ENCODE measurements at regions not wholly inside any gene's neighbourhood (a gene's known extent, or its start where the extent isn't known, plus 50 kb on each side); places are given as distances from the start of the nearest gene placed in this dataset.
"Not testable (repeated sequence)": the region's sequence is repeated elsewhere in the genome, so short reads cannot be mapped to it uniquely, and the experiment has no call there.

DNA sequence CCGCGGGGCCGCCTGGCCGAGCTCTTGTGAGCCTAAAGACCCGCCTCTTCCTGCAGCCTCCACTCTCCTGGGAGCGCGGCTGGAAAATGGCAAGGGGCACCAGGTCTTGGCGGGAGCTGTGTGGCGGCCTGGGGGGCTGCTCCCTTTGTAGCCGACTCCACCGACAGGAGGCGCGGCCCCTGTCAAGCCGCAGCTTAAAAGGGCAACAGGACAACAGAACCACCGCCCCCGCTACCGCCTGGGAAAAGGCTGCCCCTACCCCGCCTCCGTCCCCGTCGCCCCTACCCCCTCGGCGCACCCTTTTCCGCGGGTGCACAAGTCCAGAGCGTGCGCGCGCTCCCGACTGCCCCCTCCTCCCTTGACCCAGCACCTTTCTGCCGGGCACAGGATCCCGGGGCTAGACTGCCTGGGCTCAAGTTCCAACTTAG, 60.3 kb downstream of the GOLGA8K start:
- H3K4me3 Mint-ChIP-seq; H3K36me3 Mint-ChIP-seq (ENCODE audit: insufficient read depth); H3K9me3 Mint-ChIP-seq; H3K27me3 Mint-ChIP-seq; H3K27ac Mint-ChIP-seq (ENCODE audit: low read depth); H3K4me1 Mint-ChIP-seq; DNase-seq (ENCODE audit: low spot score in 2 of 2); ATAC-seq (replicated peaks; ENCODE audit: extremely low read depth, poor library complexity, severe bottlenecking): not testable (repeated sequence)

DNA sequence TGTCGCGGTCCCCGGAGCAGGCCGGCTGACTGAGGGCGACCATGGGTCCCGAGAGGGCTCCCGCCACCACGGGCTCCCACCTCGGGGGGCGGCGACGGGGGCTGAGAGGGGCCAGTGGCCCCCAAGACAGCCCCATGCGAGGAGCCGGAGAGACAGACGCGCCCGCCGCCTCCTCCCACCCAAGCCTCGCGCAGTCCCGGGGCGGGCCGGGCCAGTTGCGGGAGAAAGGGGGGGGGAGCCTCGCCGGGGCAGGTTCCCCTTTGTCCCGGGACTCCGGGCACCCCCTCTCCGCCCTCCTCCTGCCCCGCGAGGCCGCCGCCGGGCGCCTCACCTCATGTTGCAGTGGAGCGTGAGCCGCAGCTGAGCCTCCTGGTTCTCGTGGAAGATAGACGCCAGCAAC, 60.8 kb downstream of the GOLGA8K start:
- not testable (repeated sequence) for H3K4me1 Mint-ChIP-seq; H3K9me3 Mint-ChIP-seq; H3K36me3 Mint-ChIP-seq (ENCODE audit: insufficient read depth); H3K27me3 Mint-ChIP-seq; H3K4me3 Mint-ChIP-seq; ATAC-seq (replicated peaks; ENCODE audit: extremely low read depth, poor library complexity, severe bottlenecking); DNase-seq (ENCODE audit: low spot score in 2 of 2); H3K27ac Mint-ChIP-seq (ENCODE audit: low read depth)

DNA sequence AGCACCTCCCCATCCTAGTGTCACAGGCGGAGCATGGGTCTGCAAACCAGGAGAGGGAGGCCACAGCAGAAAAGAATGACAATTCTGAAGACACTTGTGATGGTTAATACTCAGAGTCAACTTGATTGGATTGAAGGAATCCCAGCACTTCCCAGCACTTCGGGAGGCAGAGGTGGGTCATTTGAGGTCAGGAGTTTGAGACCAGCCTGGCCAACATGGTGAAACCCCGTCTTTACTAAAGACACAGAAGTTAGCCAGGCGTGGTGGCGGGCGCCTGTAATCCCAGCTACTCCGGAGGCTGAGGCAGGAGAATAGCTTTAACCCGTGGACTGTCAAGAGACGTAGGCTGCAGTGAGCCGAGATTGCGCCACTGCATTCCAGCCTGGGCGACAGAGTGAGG, 61.6 kb downstream of the GOLGA8K start:
- not testable (repeated sequence) for DNase-seq (ENCODE audit: low spot score in 2 of 2); H3K27ac Mint-ChIP-seq (ENCODE audit: low read depth); H3K27me3 Mint-ChIP-seq; H3K4me1 Mint-ChIP-seq; H3K9me3 Mint-ChIP-seq; H3K36me3 Mint-ChIP-seq (ENCODE audit: insufficient read depth); H3K4me3 Mint-ChIP-seq; ATAC-seq (replicated peaks; ENCODE audit: extremely low read depth, poor library complexity, severe bottlenecking)

DNA sequence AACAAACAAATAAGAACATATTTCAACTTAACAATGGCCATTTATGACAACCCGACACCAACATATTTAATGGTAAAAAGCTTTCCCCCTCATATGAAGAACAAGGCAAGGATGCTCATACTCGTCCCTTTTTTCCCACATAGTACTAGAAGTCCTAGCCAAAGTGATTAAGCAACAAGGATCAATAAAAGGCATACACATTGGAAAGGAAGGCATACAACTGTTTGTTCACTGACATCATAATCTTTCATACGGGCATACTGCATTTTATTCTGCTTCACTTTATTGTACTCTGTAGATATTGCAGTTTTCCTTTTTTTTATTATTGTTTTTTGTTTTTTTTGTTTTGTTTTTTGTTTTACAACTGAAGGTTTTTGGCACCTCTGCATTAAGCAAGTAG, 66.3 kb downstream of the GOLGA8K start:
- not testable (repeated sequence) for DNase-seq (ENCODE audit: low spot score in 2 of 2); H3K4me3 Mint-ChIP-seq; ATAC-seq (replicated peaks; ENCODE audit: extremely low read depth, poor library complexity, severe bottlenecking); H3K9me3 Mint-ChIP-seq; H3K27ac Mint-ChIP-seq (ENCODE audit: low read depth); H3K27me3 Mint-ChIP-seq; H3K36me3 Mint-ChIP-seq (ENCODE audit: insufficient read depth); H3K4me1 Mint-ChIP-seq

DNA sequence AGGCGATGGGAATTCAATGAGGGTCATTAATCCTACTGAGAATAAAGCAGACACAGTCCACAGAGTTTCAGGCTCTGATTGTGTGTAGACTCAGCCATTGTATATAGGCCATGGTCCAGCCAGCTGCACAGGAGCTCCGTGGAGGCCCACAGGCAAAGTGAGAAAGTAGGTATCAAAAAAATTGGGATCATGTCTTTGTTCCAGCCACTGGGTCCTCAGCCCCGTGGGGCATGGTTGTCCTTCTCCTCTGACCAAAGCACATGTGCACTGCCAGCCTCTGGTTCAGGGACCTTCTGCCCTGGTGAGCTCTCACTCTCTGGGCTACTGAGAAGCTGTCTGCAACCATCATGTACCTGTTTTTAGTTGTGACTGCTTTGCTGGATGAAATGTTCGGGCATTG, 79.7 kb downstream of the GOLGA8K start:
- H3K27ac Mint-ChIP-seq (ENCODE audit: low read depth); H3K4me3 Mint-ChIP-seq; H3K4me1 Mint-ChIP-seq; ATAC-seq (replicated peaks; ENCODE audit: extremely low read depth, poor library complexity, severe bottlenecking); H3K9me3 Mint-ChIP-seq; H3K36me3 Mint-ChIP-seq (ENCODE audit: insufficient read depth); H3K27me3 Mint-ChIP-seq; DNase-seq (ENCODE audit: low spot score in 2 of 2): not testable (repeated sequence)

DNA sequence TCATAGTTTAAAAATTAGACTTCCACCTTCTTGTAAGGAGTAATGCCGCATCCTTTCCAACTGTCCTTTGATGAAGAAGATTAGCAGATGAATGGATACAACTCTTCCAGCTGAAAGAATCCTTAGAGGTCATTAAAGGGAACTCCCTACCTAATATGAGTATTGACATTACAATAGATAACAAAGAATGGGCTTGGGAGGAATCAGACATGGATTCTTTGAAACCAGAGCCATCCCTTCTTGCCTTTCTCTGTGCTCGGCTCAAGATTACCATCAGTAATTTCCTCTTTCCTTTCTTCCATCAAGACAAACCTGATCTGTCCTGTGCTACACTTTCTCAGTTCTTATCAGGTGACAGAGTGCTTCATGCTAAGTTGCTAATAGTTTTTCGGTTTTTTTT, 83.8 kb downstream of the GOLGA8K start:
- not testable (repeated sequence) for DNase-seq (ENCODE audit: low spot score in 2 of 2); H3K27ac Mint-ChIP-seq (ENCODE audit: low read depth); H3K4me3 Mint-ChIP-seq; H3K9me3 Mint-ChIP-seq; H3K27me3 Mint-ChIP-seq; ATAC-seq (replicated peaks; ENCODE audit: extremely low read depth, poor library complexity, severe bottlenecking); H3K36me3 Mint-ChIP-seq (ENCODE audit: insufficient read depth); H3K4me1 Mint-ChIP-seq

DNA sequence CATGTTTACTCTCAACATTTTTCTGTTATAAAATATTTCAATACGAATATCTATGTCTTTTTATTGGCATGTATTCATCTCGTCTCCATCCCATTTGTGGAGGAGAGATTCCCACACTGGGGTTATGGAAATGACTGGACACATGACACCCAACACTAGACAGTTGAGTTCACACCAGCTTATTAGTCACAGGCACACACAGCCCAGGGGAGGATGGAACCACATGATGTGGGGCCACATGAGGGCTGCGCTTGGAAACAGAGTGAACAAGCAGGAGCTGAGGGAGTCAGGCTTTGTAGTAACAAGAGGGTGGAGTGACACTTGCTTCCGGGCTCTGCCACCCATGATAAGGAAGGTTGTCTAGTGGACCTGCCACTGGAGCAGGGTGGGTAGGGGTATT, 86.6 kb downstream of the GOLGA8K start:
- not testable (repeated sequence) for ATAC-seq (replicated peaks; ENCODE audit: extremely low read depth, poor library complexity, severe bottlenecking); H3K27me3 Mint-ChIP-seq; H3K4me3 Mint-ChIP-seq; H3K4me1 Mint-ChIP-seq; H3K9me3 Mint-ChIP-seq; H3K36me3 Mint-ChIP-seq (ENCODE audit: insufficient read depth); H3K27ac Mint-ChIP-seq (ENCODE audit: low read depth); DNase-seq (ENCODE audit: low spot score in 2 of 2)

DNA sequence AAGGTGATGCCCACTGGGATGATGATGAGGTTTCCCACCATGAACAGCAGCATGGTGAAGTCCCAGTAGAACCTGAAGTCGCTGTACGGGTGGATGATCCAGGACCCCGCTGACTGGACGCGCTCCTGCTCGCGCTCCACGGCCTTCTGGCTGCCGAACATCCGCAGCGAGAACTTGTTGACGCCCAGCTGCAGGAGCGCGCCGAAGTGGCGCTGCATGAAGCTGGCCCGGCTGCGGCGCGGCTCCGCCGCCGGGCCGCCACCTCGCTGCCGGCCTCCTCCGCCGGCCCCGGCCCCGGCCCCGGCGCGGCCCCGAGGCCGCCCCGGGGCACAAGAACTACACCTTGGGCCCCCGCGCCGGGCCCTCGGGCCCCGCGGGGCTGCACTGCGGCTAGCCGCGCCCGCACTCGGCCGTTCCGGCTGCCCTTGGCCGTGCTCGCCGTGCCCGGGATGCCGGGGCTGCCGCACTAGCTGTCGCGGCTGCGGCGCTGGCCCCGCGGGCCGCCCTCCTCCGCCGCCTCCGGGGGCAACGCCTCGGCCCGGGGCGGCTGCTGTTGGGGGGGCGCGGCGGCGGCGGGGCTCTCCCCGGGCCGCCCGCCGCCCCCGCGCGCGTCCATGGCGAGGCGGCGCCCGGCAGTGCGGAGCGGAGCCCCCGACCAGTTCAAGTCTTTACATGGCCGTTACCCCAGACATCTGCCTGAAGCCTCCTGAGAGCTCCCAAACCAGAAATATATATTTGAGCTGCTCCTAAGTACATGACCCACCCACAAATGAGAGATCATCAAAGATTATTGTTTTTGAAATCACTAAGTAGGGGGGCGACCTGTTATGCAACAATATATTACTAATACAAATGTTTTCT, 87.8 kb downstream of the GOLGA8K start:
- not testable (repeated sequence) for H3K27me3 Mint-ChIP-seq; ATAC-seq (replicated peaks; ENCODE audit: extremely low read depth, poor library complexity, severe bottlenecking)

DNA sequence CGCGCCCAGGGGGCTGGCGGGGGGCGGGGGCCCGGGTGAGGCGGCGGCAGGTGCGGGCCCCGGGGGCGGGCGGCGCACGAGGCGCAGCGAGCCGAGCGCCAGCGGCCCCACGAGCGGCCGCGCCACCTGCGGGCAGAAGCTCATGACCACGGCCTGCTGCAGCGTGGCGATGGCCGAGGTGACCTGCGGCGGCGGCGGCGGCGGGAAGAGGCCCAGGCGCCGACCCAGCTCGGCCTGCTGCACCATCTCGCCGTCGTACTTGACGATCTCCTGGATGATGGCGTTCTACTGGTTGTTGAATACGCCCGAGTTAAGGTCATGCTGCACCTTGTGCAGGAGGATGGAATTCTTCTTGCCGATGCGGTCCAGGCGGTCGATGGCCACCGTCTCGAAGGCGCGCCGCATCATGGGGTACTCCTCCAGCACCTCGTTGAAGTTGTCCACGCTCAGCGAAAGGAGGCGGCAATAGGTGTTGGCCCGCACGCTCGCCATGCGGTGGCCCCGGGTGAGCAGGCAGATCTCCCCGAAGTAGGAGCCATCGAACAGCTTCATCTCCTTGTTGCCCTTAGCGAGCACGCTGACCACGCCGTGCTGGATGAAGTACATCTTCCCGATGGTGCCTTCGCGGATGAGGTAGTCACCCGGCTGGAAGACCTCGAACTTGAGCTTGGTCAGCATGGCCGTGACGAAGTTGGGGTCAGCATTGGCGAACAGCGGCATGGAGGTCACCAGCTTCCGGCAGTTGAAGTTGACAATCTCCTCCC, 89.5 kb downstream of the GOLGA8K start:
- not testable (repeated sequence) for DNase-seq (ENCODE audit: low spot score in 2 of 2); H3K4me3 Mint-ChIP-seq; ATAC-seq (replicated peaks; ENCODE audit: extremely low read depth, poor library complexity, severe bottlenecking); H3K4me1 Mint-ChIP-seq; H3K27ac Mint-ChIP-seq (ENCODE audit: low read depth); H3K27me3 Mint-ChIP-seq; H3K9me3 Mint-ChIP-seq; H3K36me3 Mint-ChIP-seq (ENCODE audit: insufficient read depth)

More for the DNA sequence above, 87.8 kb downstream of the GOLGA8K start:
- not testable (repeated sequence) for DNase-seq (ENCODE audit: low spot score in 2 of 2); H3K9me3 Mint-ChIP-seq; H3K4me1 Mint-ChIP-seq; H3K27ac Mint-ChIP-seq (ENCODE audit: low read depth); H3K36me3 Mint-ChIP-seq (ENCODE audit: insufficient read depth); H3K4me3 Mint-ChIP-seq

DNA sequence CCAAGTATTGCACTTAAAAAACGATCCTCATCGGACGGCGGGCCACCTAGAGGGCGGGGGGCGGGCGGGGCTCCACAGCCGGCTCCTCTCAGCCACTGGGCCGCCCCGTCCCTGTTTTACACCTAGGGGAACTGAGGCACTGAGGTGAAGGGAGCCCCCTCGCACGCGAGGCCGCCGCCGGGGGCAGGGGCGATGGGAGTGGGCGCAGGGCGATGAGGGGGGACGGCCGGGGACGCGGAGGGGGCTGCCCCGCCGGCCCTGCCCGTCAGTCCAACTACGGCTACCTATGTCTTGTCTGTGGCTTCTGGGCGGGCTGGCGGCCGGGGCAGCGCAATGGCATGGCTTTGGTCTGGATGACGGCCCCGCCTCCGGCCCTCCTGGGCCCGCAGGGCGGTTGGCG, 90.4 kb downstream of the GOLGA8K start:
- not testable (repeated sequence) for H3K9me3 Mint-ChIP-seq; ATAC-seq (replicated peaks; ENCODE audit: extremely low read depth, poor library complexity, severe bottlenecking); H3K27me3 Mint-ChIP-seq; H3K4me1 Mint-ChIP-seq; H3K27ac Mint-ChIP-seq (ENCODE audit: low read depth); H3K36me3 Mint-ChIP-seq (ENCODE audit: insufficient read depth); DNase-seq (ENCODE audit: low spot score in 2 of 2); H3K4me3 Mint-ChIP-seq

DNA sequence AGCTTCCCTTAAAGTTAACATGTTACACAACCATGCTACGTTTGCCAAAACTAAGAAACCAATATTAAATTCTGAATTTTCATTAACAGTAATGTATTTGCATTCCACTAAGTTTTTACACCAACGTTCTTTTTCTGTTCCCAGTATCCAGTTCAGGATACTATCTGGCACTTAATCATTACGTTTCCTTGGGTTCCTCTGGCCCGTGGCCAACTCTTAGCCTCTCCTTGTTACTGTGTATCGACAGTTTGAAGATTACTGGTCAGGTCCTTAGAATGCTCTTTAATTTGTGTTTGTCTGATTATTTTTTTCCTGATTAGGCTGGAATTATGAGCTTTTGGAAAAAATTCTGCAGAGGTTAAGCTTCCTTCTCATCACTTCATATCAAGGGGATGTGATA, 95.5 kb downstream of the GOLGA8K start:
- not testable (repeated sequence) for ATAC-seq (replicated peaks; ENCODE audit: extremely low read depth, poor library complexity, severe bottlenecking); H3K36me3 Mint-ChIP-seq (ENCODE audit: insufficient read depth); H3K4me1 Mint-ChIP-seq; H3K9me3 Mint-ChIP-seq; H3K4me3 Mint-ChIP-seq; DNase-seq (ENCODE audit: low spot score in 2 of 2); H3K27me3 Mint-ChIP-seq; H3K27ac Mint-ChIP-seq (ENCODE audit: low read depth)

DNA sequence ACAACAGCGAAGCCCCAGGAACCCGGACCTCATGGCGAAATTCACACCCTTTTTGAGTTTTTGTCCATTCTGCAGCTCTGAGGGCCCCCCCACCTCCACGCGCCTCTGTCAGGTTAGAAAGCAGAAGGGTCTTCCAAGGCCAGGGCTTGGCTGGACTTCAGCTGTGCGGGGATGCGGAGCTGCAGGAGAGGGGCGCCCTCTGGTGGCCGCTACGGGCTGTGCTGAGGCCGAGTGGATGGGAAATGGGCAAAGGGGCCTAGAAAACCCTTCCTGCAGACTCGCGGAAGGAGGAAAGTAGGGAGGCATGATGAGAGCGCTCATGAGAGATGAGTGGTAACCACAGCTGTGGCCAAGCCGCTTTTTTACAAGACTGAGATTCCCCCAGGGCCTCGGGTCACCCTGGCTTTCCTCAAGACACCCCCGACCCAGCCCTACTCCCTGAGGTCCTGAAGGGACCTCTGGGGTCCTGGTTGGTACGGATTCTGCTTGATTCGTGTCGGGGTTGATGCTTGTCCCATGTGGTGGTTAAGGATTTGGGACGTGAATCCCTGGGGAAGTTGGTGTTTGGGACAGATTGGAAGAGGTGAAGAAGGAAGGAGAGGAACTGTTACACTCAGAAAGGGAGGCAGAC, 126.8 kb downstream of the GOLGA8K start:
- not testable (repeated sequence) for H3K27me3 Mint-ChIP-seq; H3K27ac Mint-ChIP-seq (ENCODE audit: low read depth); H3K4me1 Mint-ChIP-seq; H3K36me3 Mint-ChIP-seq (ENCODE audit: insufficient read depth); H3K4me3 Mint-ChIP-seq; H3K9me3 Mint-ChIP-seq; DNase-seq (ENCODE audit: low spot score in 2 of 2)
- ATAC-seq (replicated peaks; ENCODE audit: extremely low read depth, poor library complexity, severe bottlenecking): peak; percentile 65

DNA sequence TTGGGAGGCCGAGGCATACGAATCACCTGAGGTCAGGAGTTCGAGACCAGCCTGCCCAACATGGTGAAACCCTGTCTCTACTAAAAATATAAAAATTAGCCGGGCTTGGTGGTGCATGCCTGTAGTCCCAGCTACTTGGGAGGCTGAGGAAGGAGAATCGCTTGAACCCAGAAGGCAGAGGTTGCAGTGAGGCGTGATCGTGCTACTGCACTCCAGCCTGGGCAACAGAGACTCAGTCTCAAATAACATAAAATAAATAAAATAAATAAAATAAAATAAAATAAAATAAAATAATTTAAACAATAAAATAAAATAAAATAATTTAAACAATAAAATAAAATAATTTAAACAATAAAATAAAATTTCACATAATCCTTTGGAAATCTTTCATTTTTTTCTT, 149.1 kb downstream of the GOLGA8K start:
- H3K9me3 Mint-ChIP-seq; H3K27ac Mint-ChIP-seq (ENCODE audit: low read depth); H3K4me3 Mint-ChIP-seq; H3K4me1 Mint-ChIP-seq; DNase-seq (ENCODE audit: low spot score in 2 of 2); ATAC-seq (replicated peaks; ENCODE audit: extremely low read depth, poor library complexity, severe bottlenecking); H3K27me3 Mint-ChIP-seq; H3K36me3 Mint-ChIP-seq (ENCODE audit: insufficient read depth): not testable (repeated sequence)

All from central memory CD8-positive, alpha-beta T cell (primary cell).